Nephron (organoid): ENCODE measurements at regions not wholly inside any gene's neighbourhood (a gene's known extent, or its start where the extent isn't known, plus 50 kb on each side); places are given as distances from the start of the nearest gene placed in this dataset.

Experiments
- H3K27ac Mint-ChIP-seq, 3 experiments: 2 replicates each; pipeline ENCODE4 v1.8.0; 2020; ENCODE audit warnings: mixed read lengths in 3 of 3, mild to moderate bottlenecking in 2 of 3, moderate library complexity in 1 of 3
- H3K27me3 Mint-ChIP-seq: 2 replicates; pipeline ENCODE4 v1.8.0; 2021; ENCODE audit warnings: low read depth, mild to moderate bottlenecking, moderate library complexity, mixed read lengths
- H3K36me3 Mint-ChIP-seq: 2 replicates; pipeline ENCODE4 v1.8.0; 2020; ENCODE audit warnings: low read depth, mixed read lengths
- H3K4me1 Mint-ChIP-seq: 2 replicates; pipeline ENCODE4 v1.8.0; 2020; ENCODE audit warnings: mixed read lengths
- H3K4me3 Mint-ChIP-seq, 3 experiments: 2 replicates each; pipeline ENCODE4 v1.8.0; 2020; ENCODE audit warnings: mild to moderate bottlenecking in 3 of 3, mixed read lengths in 3 of 3, moderate library complexity in 2 of 3
- H3K9me3 Mint-ChIP-seq: 2 replicates; pipeline ENCODE4 v1.8.0; 2020; ENCODE audit warnings: mixed read lengths
- TF ChIP-seq, protein P1 (sequence below), 3 experiments: fragments of 200-600 bp; sonication (generic); IDR thresholded peaks; one replicate each; pipeline ENCODE4 v1.5.0; 2021; ENCODE audit warnings: antibody characterized with exemption in 3 of 3; ENCODE audit not compliant: unreplicated experiment in 3 of 3

DNA sequence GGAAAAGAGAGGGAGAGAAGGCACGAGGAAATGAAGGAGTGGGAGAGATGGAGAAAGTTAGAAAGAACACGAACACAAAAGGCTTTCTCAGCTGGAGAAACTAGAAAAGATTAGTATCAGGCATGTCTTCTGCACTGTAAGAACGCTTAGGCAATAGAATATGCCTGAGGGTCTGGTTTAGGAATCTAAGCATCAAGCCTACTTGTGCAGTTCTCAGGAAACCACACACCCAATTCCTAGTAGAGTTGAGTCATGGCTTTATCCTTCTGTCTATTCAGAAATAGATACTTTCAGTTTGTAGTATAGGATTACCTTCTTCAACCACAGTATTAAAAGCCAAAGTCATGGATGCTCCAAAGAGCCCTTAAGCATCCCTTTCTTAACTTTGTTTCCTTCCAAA, 969.4 kb downstream of the NTRK3 start:
- Mint-ChIP-seq H3K27ac (no peak overlapping the region), H3K4me1 (no peaks in the 10 kb centered on the region), H3K36me3 (no peaks in the 10 kb centered on the region), H3K4me3 (no peak overlapping the region), H3K27me3 (peaks cover 4% of the 10 kb centered on the region), H3K9me3 (peaks cover 2% of the 10 kb centered on the region)
- TF ChIP-seq, protein P1, sequence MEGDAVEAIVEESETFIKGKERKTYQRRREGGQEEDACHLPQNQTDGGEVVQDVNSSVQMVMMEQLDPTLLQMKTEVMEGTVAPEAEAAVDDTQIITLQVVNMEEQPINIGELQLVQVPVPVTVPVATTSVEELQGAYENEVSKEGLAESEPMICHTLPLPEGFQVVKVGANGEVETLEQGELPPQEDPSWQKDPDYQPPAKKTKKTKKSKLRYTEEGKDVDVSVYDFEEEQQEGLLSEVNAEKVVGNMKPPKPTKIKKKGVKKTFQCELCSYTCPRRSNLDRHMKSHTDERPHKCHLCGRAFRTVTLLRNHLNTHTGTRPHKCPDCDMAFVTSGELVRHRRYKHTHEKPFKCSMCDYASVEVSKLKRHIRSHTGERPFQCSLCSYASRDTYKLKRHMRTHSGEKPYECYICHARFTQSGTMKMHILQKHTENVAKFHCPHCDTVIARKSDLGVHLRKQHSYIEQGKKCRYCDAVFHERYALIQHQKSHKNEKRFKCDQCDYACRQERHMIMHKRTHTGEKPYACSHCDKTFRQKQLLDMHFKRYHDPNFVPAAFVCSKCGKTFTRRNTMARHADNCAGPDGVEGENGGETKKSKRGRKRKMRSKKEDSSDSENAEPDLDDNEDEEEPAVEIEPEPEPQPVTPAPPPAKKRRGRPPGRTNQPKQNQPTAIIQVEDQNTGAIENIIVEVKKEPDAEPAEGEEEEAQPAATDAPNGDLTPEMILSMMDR (IDR thresholded peaks at IDR 0.05; ENCODE audit: unreplicated experiment in 3 of 3) = no peak

GRCh38 chr15:87269566-87269965, 987.0 kb downstream of the NTRK3 start:
- H3K9me3 Mint-ChIP-seq = peaks cover 19% of the 10 kb centered on the region
- H3K36me3 Mint-ChIP-seq = no peaks in the 10 kb centered on the region
- H3K4me1 Mint-ChIP-seq = no peaks in the 10 kb centered on the region
- H3K4me3 Mint-ChIP-seq = no peak overlapping the region
- TF ChIP-seq, protein P1 (IDR thresholded peaks at IDR 0.05; ENCODE audit: unreplicated experiment in 3 of 3) = no peak
- no peaks in the 10 kb centered on the region for H3K27me3 Mint-ChIP-seq
- no peak overlapping the region for H3K27ac Mint-ChIP-seq

DNA sequence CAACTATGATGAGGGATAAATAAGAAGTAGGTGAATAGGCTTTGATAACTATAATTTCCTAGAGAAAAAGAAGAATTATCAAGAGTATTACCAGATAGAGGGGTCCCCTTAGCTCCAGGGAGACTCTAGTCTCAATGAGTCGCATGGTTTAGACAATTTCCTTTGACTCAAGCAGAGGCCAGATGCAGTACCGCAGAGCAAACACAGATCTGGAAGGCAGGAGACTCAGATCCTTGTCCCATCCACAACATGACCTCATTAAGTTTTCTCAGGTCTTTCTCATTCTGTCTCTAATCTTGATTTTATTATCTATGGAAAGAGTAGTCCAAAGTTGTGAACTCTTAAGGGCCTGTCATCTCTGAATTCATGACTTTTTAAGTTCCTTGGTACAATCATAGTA, 987.9 kb downstream of the NTRK3 start:
- H3K27me3 Mint-ChIP-seq = no peaks in the 10 kb centered on the region
- H3K4me1 Mint-ChIP-seq = no peaks in the 10 kb centered on the region
- TF ChIP-seq, protein P1 (IDR thresholded peaks at IDR 0.05; ENCODE audit: unreplicated experiment in 3 of 3) = no peak
- no peak overlapping the region for H3K4me3 Mint-ChIP-seq
- H3K9me3 Mint-ChIP-seq = peaks cover 19% of the 10 kb centered on the region
- H3K27ac Mint-ChIP-seq = no peak overlapping the region
- H3K36me3 Mint-ChIP-seq = no peaks in the 10 kb centered on the region

- TF ChIP-seq, protein P1 (IDR thresholded peaks at IDR 0.05; ENCODE audit: unreplicated experiment in 3 of 3) = no peak
- no peaks in the 10 kb centered on the region for H3K27me3 Mint-ChIP-seq
Observed at GRCh38 chr15:87267798-87268197, 988.7 kb downstream of the NTRK3 start.

GRCh38 chr15:87263871-87264270, 992.7 kb downstream of the NTRK3 start:
- Mint-ChIP-seq H3K4me1 (no peaks in the 10 kb centered on the region), H3K4me3 (no peak overlapping the region), H3K36me3 (no peaks in the 10 kb centered on the region), H3K9me3 (peaks cover 8% of the 10 kb centered on the region), H3K27ac (no peak overlapping the region), H3K27me3 (no peaks in the 10 kb centered on the region)
- TF ChIP-seq, protein P1 (IDR thresholded peaks at IDR 0.05; ENCODE audit: unreplicated experiment in 3 of 3) = no peak

More at GRCh38 chr15:87267798-87268197, 988.7 kb downstream of the NTRK3 start:
- no peak overlapping the region for H3K27ac Mint-ChIP-seq
- no peak overlapping the region for H3K4me3 Mint-ChIP-seq
- no peaks in the 10 kb centered on the region for H3K4me1 Mint-ChIP-seq
- H3K9me3 Mint-ChIP-seq = peaks cover 11% of the 10 kb centered on the region
- no peaks in the 10 kb centered on the region for H3K36me3 Mint-ChIP-seq

GRCh38 chr15:87263296-87263695, 993.2 kb downstream of the NTRK3 start:
- Mint-ChIP-seq H3K9me3 (peaks cover 14% of the 10 kb centered on the region), H3K27me3 (no peaks in the 10 kb centered on the region), H3K36me3 (no peaks in the 10 kb centered on the region), H3K4me1 (no peaks in the 10 kb centered on the region), H3K4me3 (no peak overlapping the region), H3K27ac (no peak overlapping the region)
- TF ChIP-seq, protein P1 (IDR thresholded peaks at IDR 0.05; ENCODE audit: unreplicated experiment in 3 of 3) = no peak
